Cardiac muscle cell (in vitro differentiated cells and primary cell): ENCODE measurements at regions not wholly inside any gene's neighbourhood (a gene's known extent, or its start where the extent isn't known, plus 50 kb on each side); places are given as distances from the start of the nearest gene placed in this dataset.
A peak's percentile ranks its signal among the peaks of the same experiment; 100 is the strongest.

Experiments used
- DNase-seq, 2 donors: peaks; one replicate each; pipeline versions ENCODE4 v3.0.0 to v3.0.0-alpha.2; 2010 to 2017; ENCODE audit warnings: low read depth in 1 of 2, low spot score in 1 of 2
- H3K27ac ChIP-seq: fragments of 200-600 bp; sonication (generic); 2 replicates; pipeline ENCODE4 v1.5.1; 2016
- H3K27me3 ChIP-seq: fragments of 200-600 bp; sonication (generic); 2 replicates; pipeline ENCODE4 v1.6.0; 2016; ENCODE audit warnings: control low read depth
- H3K36me3 ChIP-seq: fragments of 200-600 bp; sonication (generic); 2 replicates; pipeline ENCODE4 v1.5.1; 2016; ENCODE audit warnings: control low read depth
- H3K4me1 ChIP-seq: fragments of 200-600 bp; sonication (generic); 2 replicates; pipeline ENCODE4 v1.8.1; 2017; ENCODE audit warnings: low read depth, mild to moderate bottlenecking, mixed run types
- H3K4me3 ChIP-seq: fragments of 200-600 bp; sonication (generic); 2 replicates; pipeline ENCODE4 v1.5.1; 2016; ENCODE audit warnings: mild to moderate bottlenecking
- H3K9me3 ChIP-seq: fragments of 200-600 bp; sonication (generic); 2 replicates; pipeline ENCODE4 v1.5.1; 2017; ENCODE audit warnings: low read depth, mild to moderate bottlenecking, control low read depth
- CTCF ChIP-seq: IDR thresholded peaks from 2 replicates; pipeline ENCODE4 v1.5.1; 2012; ENCODE audit warnings: low read depth, mild to moderate bottlenecking, low read length

- Histone ChIP-seq H3K4me1 (peaks cover 29% of the 10 kb centered on the region), H3K4me3 (no peak overlapping the region), H3K27ac (no peak overlapping the region), H3K36me3 (no peaks in the 10 kb centered on the region), H3K9me3 (no peaks in the 10 kb centered on the region), H3K27me3 (no peaks in the 10 kb centered on the region)
- no peak for DNase-seq
- TF ChIP-seq CTCF: no peak
These were observed 129.7 kb upstream of the MYLIP start for GRCh38 chr6:15999201-15999600.

GRCh38 chr6:15997586-15998388 is 131.1 kb upstream of the MYLIP start:
- no peak overlapping the region for H3K4me3 ChIP-seq
- no peaks in the 10 kb centered on the region for H3K9me3 ChIP-seq
- TF ChIP-seq CTCF: no peak
- H3K27ac ChIP-seq: no peak overlapping the region
- peak in 1 of 2 donors; percentile 42 for DNase-seq
- no peaks in the 10 kb centered on the region for H3K36me3 ChIP-seq
- peaks cover 33% of the 10 kb centered on the region for H3K4me1 ChIP-seq
- H3K27me3 ChIP-seq: no peaks in the 10 kb centered on the region

- no peaks in the 10 kb centered on the region for H3K36me3 ChIP-seq
- TF ChIP-seq CTCF: no peak
- H3K9me3 ChIP-seq: no peaks in the 10 kb centered on the region
- peaks cover 42% of the 10 kb centered on the region for H3K4me1 ChIP-seq
- no peak overlapping the region for H3K27ac ChIP-seq
- no peak overlapping the region for H3K4me3 ChIP-seq
- no peaks in the 10 kb centered on the region for H3K27me3 ChIP-seq
- peak in 1 of 2 donors; percentile 47 for DNase-seq
These were observed 132.9 kb upstream of the MYLIP start for GRCh38 chr6:15996030-15996429.

- H3K27me3 ChIP-seq: no peaks in the 10 kb centered on the region
- H3K4me1 ChIP-seq: peaks cover 42% of the 10 kb centered on the region
- no peak for DNase-seq
- H3K36me3 ChIP-seq: no peaks in the 10 kb centered on the region
- no peak overlapping the region for H3K27ac ChIP-seq
- no peak overlapping the region for H3K4me3 ChIP-seq
- no peak for TF ChIP-seq CTCF
- no peaks in the 10 kb centered on the region for H3K9me3 ChIP-seq
These were observed 133.4 kb upstream of the MYLIP start for GRCh38 chr6:15995493-15995892.

- no peaks in the 10 kb centered on the region for H3K36me3 ChIP-seq
- no peak for DNase-seq
- H3K27ac ChIP-seq: no peak overlapping the region
- H3K4me1 ChIP-seq: peaks cover 42% of the 10 kb centered on the region
- H3K27me3 ChIP-seq: no peaks in the 10 kb centered on the region
- no peak for TF ChIP-seq CTCF
- H3K4me3 ChIP-seq: no peak overlapping the region
- no peaks in the 10 kb centered on the region for H3K9me3 ChIP-seq
These were observed 133.9 kb upstream of the MYLIP start for GRCh38 chr6:15994814-15995459.
